Endodermal cell (in vitro differentiated cells): ENCODE measurements at regions not wholly inside any gene's neighbourhood (a gene's known extent, or its start where the extent isn't known, plus 50 kb on each side); places are given as distances from the start of the nearest gene placed in this dataset.

Source experiments
- DNase-seq: peaks from one replicate; pipeline ENCODE4 v3.0.0-alpha.2; 2017
- H3K27ac ChIP-seq: 2 replicates; pipeline ENCODE4 v1.5.1; 2013; ENCODE audit warnings: mild to moderate bottlenecking, low read depth, low read length, moderate library complexity
- H3K27me3 ChIP-seq: 2 replicates; pipeline ENCODE4 v1.6.1; 2013; ENCODE audit warnings: mild to moderate bottlenecking, low read length, moderate library complexity; ENCODE audit not compliant: insufficient read depth, control insufficient read depth, poor library complexity, severe bottlenecking
- H3K36me3 ChIP-seq: 2 replicates; pipeline ENCODE4 v1.7.0; 2013; ENCODE audit warnings: mild to moderate bottlenecking, low read length, moderate library complexity; ENCODE audit not compliant: control insufficient read depth, insufficient read depth
- H3K4me1 ChIP-seq: one replicate; pipeline ENCODE4 v1.7.0; 2013; ENCODE audit warnings: low read length; ENCODE audit not compliant: control insufficient read depth, insufficient read depth
- H3K4me3 ChIP-seq: 2 replicates; pipeline ENCODE4 v1.5.1; 2013; ENCODE audit warnings: mild to moderate bottlenecking, low read length, moderate library complexity
- H3K9ac ChIP-seq: 2 replicates; pipeline ENCODE4 v1.6.1; 2013; ENCODE audit warnings: mild to moderate bottlenecking, low read length, moderate library complexity; ENCODE audit not compliant: poor library complexity, severe bottlenecking; ENCODE audit errors: extremely low read depth
- H3K9me3 ChIP-seq: 2 replicates; pipeline ENCODE4 v1.6.1; 2013; ENCODE audit warnings: mild to moderate bottlenecking, low read length, moderate library complexity; ENCODE audit not compliant: control insufficient read depth
- H3K27ac Mint-ChIP-seq: 2 replicates; pipeline ENCODE4 v1.8.0; 2020; ENCODE audit warnings: mixed read lengths
- H3K27me3 Mint-ChIP-seq: 2 replicates; pipeline ENCODE4 v1.8.0; 2021; ENCODE audit warnings: mild to moderate bottlenecking, mixed read lengths; ENCODE audit not compliant: insufficient read depth
- H3K36me3 Mint-ChIP-seq: 2 replicates; pipeline ENCODE4 v1.8.0; 2020; ENCODE audit warnings: low read depth, mixed read lengths
- H3K4me1 Mint-ChIP-seq: 2 replicates; pipeline ENCODE4 v1.8.0; 2020; ENCODE audit warnings: mixed read lengths
- H3K4me3 Mint-ChIP-seq: 2 replicates; pipeline ENCODE4 v1.8.0; 2020; ENCODE audit warnings: mild to moderate bottlenecking, moderate library complexity, mixed read lengths
- H3K9me3 Mint-ChIP-seq: 2 replicates; pipeline ENCODE4 v1.8.0; 2020; ENCODE audit warnings: mild to moderate bottlenecking, mixed read lengths
- CTCF ChIP-seq: fragments of 200-600 bp; sonication (generic); conservative IDR thresholded peaks from 2 replicates; pipeline ENCODE4 v1.5.0; 2021; ENCODE audit warnings: antibody characterized with exemption, mild to moderate bottlenecking
- WGBS, 2 experiments: methylation state at CpG; one replicate each; pipeline versions ENCODE4 v1.1.5 to v1.1.7; 2013; ENCODE audit warnings: missing lambda C conversion rate in 2 of 2, mixed read lengths in 1 of 2; ENCODE audit not compliant: insufficient coverage in 1 of 2, insufficient read length in 1 of 2; 5-methylcytosine and 5-hydroxymethylcytosine counted together

GRCh38 chr17:31647661-31648060 is 211.4 kb downstream of the COPRS start:
- no peak for TF ChIP-seq CTCF

GRCh38 chr17:31646642-31647041 is 212.4 kb downstream of the COPRS start:
- Histone ChIP-seq H3K4me1 (no peaks in the 10 kb centered on the region), H3K9ac (no peak overlapping the region), H3K4me3 (no peak overlapping the region), H3K27me3 (no peaks in the 10 kb centered on the region), H3K36me3 (no peaks in the 10 kb centered on the region), H3K27ac (no peak overlapping the region), H3K9me3 (peaks cover 23% of the 10 kb centered on the region)
- H3K9me3 Mint-ChIP-seq, result peaks cover 58% of the 10 kb centered on the region
- no peaks in the 10 kb centered on the region for H3K4me1 Mint-ChIP-seq
- 87 to 89% methylated on average over 2 of the region's 2 CpGs for WGBS, 2 experiments
- no peak for DNase-seq
- no peak overlapping the region for H3K4me3 Mint-ChIP-seq
- H3K27ac Mint-ChIP-seq, result no peak overlapping the region
- no peaks in the 10 kb centered on the region for H3K27me3 Mint-ChIP-seq
- no peaks in the 10 kb centered on the region for H3K36me3 Mint-ChIP-seq
- TF ChIP-seq CTCF, result no peak

More at GRCh38 chr17:31647661-31648060, 211.4 kb downstream of the COPRS start:
- H3K4me3 Mint-ChIP-seq, result no peak overlapping the region
- H3K4me3 ChIP-seq, result no peak overlapping the region
- H3K36me3 Mint-ChIP-seq, result no peaks in the 10 kb centered on the region
- H3K9ac ChIP-seq, result no peak overlapping the region
- peaks cover 50% of the 10 kb centered on the region for H3K9me3 Mint-ChIP-seq
- H3K4me1 Mint-ChIP-seq, result no peaks in the 10 kb centered on the region
- H3K27ac ChIP-seq, result no peak overlapping the region
- no peaks in the 10 kb centered on the region for H3K4me1 ChIP-seq
- no peaks in the 10 kb centered on the region for H3K27me3 Mint-ChIP-seq
- no peak for DNase-seq
- H3K27ac Mint-ChIP-seq, result no peak overlapping the region
- 56% methylated on average over 1 of the region's 1 CpG; no CpG with 5 or more reads in 1 of the 2 experiments for WGBS, 2 experiments
- H3K27me3 ChIP-seq, result no peaks in the 10 kb centered on the region
- peaks cover 23% of the 10 kb centered on the region for H3K9me3 ChIP-seq
- no peaks in the 10 kb centered on the region for H3K36me3 ChIP-seq

- Histone ChIP-seq H3K4me1 (no peaks in the 10 kb centered on the region), H3K9me3 (peaks cover 23% of the 10 kb centered on the region), H3K9ac (no peak overlapping the region), H3K36me3 (no peaks in the 10 kb centered on the region), H3K4me3 (no peak overlapping the region), H3K27ac (no peak overlapping the region), H3K27me3 (no peaks in the 10 kb centered on the region)
- H3K36me3 Mint-ChIP-seq, result no peaks in the 10 kb centered on the region
- H3K4me1 Mint-ChIP-seq, result no peaks in the 10 kb centered on the region
- DNase-seq, result no peak
- H3K4me3 Mint-ChIP-seq, result no peak overlapping the region
- no peaks in the 10 kb centered on the region for H3K27me3 Mint-ChIP-seq
- peaks cover 69% of the 10 kb centered on the region for H3K9me3 Mint-ChIP-seq
- 80 to 85% methylated on average over 2 to 3 of the region's 3 CpGs for WGBS, 2 experiments
- no peak for TF ChIP-seq CTCF
- H3K27ac Mint-ChIP-seq, result no peak overlapping the region
These were observed 213.7 kb downstream of the COPRS start for GRCh38 chr17:31645351-31645750.
